Activated CD4-positive, alpha-beta T cell treated with anti-CD3 and anti-CD28 coated beads, Interleukin-2, Interleukin-6, amounts not matched to agents 100 ng/mL and 50 ng/mL, durations not matched to agents 16 hours and 8 hours (primary cell): ENCODE measurements at regions not wholly inside any gene's neighbourhood (a gene's known extent, or its start where the extent isn't known, plus 50 kb on each side); places are given as distances from the start of the nearest gene placed in this dataset.
"Not testable (repeated sequence)": the region's sequence is repeated elsewhere in the genome, so short reads cannot be mapped to it uniquely, and the experiment has no call there.

Experiments
- DNase-seq: peaks from one replicate; pipeline ENCODE4 v3.0.0-alpha.2; 2020

DNA sequence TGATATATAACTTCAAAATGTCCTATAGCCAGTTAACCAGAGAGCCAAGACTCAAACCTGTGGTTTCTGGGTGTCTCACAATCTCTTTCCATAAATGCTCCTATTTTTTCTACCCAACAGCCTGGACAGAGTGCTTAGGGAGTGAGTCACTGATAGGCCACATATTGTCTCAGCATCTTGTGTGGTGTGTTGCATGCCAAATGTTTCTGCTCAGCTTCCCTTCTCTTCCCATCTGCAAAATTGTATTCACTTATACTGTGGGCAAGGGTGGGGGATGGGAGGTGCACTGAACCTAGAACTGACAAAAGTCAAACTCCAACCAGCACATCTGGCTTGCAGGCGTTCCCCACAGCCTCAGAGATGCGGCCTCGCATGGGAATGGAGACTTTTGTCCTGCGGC, 123.3 kb downstream of the KCNA5 start:
- no peak for DNase-seq

DNA sequence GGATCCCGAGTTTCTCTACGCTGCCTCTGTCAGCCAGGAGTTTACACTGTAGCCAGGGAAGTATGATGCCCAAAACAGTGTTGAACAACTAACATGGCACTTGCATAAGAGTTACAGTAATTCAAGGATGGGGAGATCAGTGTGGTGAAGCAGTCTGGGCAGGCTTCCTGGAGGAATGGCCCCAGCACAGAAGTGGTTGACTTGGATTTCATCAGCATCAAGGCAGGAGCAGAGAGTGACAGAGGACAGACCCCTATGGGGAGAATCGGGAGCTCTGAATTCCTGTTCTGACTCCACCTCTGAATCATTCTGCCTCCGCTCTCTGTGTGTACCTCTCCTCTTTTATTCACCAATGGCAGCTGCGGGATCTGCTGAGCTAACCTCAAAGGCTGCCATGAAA, 124.5 kb downstream of the KCNA5 start:
- no peak for DNase-seq

- no peak for DNase-seq
Measured at GRCh38 chr12:5170844-5171243, 127.2 kb downstream of the KCNA5 start.

GRCh38 chr12:5171701-5172100, 128.0 kb downstream of the KCNA5 start:
- peak; percentile 5 for DNase-seq

- no peak for DNase-seq
Measured at GRCh38 chr12:5172886-5173285, 129.2 kb downstream of the KCNA5 start.

GRCh38 chr12:5173511-5174011, 129.9 kb downstream of the KCNA5 start:
- DNase-seq, result no peak

DNA sequence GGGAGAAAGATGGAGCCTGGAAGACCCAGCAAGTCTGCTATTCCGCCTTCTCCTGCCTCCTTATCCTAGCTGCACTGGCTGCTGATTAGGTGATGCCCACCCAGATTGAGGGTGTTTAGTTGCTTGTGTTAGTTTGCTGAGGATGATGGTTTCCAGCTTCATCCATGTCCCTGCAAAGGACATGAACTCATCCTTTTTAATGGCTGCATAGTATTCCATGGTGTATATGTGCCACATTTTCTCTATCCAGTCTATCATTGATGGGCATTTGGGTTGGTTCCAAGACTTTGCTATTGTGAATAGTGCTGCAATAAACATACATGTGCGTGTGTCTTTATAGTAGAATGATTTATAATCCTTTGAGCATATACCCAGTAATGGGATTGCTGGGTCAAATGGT, 131.7 kb downstream of the KCNA5 start:
- DNase-seq, result not testable (repeated sequence)

DNA sequence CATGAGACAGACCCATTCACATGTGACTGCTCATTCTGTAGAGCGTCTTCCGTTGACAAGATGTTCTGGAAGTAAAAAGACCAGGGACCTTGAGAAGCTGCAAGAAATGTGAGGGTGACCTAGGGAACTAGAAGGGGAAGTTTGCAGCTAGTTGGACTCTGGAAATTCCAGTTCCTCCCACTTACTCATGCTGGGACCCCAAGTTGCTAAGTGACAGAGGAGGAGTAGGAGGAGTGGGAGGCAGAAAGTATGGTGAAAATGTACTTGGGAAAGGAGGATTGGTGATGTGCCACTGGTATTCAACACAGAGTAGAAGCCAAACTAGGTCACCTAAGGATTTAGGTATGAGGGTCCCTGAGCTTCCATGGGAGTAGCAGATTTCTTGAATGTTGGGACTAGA, 132.4 kb downstream of the KCNA5 start:
- no peak for DNase-seq

- no peak for DNase-seq
Measured at GRCh38 chr12:5177096-5177495, 133.4 kb downstream of the KCNA5 start.

DNA sequence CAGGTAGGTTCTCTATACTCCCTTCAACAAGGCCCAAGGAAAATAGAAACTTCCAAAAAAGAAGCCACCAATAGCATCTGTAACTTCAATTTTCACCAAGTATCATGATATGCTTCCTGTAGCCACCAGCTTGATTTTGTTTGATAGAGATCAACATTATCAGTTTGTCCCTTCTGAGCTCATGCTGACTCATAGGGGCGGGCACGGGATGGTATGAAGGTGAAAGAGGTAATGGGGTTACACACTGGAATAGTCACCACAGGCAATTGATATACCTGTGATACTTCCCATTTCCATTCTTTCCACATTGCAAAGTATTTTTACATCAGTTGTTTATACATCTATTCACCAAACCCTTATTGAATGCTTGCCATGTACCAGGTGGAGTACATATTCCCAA, 134.1 kb downstream of the KCNA5 start:
- no peak for DNase-seq

DNA sequence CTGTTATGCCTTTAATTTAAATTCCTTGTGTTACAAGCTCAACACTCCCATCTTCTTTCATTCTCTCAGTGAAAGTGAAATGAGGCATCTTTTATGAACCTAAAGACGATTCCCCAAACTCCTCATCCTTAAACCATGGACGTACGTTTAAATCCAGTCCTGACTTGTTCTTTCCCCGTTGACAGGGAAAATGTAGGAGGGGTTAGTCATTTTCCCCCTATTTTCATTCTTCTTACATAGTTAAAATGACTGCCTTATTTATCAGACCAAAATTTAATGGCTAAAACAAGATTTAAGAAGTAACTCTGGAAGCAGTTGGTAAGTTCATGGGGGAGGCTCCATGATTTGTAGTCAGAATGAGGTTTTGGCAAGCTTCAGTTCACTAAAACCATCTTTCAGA, 134.9 kb downstream of the KCNA5 start:
- no peak for DNase-seq

DNA sequence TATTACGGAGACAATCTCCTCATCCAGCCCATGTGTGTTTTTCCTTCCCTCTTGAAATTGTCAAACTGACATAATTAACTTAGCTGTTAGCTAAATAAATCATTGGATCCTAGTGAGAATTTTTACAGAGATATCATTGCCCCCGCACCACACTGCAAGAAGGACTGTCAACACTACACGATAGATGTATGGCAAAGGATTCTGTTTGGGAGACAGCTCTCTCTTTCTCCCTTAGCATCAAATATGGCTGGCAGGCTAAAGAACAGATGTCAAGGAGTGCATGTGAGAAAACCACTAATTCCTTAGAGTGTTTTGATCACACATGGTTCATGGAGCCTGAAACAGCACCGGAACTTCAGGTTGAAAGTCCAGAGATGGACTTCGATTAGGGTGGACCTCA, 136.8 kb downstream of the KCNA5 start:
- DNase-seq, result no peak

DNA sequence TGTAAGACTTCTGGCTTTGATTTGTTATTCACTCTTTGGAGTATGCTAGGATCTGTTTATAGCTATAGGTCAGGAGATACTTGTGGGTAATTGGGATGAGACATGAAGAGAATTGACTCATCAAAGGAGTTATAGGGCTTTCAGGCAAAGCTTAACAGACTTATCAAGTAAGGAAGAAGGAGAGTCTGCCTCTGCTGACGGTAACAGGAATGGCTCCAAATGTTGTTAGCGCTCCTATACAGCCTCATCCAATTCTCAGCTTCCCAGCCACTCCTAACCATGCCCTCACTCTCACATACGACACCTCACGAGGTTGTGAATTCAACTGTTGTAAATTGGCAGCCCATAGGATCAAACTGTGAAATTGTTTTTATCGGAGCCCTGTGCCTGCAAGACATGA, 140.5 kb downstream of the KCNA5 start:
- DNase-seq, result no peak

- no peak for DNase-seq
Measured at GRCh38 chr12:5185435-5186069, 141.9 kb downstream of the KCNA5 start.

DNA sequence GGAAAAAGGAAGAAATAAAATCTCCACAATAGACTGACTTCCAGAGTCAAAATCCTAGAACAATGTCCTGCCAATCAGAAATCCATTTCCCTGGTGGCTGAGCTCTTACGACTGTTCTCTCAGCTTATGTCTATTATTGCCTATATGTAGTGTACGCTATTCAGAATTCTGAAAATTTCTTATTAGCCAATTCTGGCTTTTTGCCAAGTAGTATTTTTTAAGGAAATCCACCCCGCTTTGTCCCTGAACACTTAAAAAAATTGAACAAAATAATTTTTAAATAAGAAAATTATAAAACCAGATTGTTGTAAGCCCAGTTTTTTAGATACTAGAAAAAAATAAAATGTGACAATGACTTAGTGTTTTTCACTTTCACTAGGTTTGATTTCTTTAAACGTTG, 143.0 kb downstream of the KCNA5 start:
- no peak for DNase-seq

DNA sequence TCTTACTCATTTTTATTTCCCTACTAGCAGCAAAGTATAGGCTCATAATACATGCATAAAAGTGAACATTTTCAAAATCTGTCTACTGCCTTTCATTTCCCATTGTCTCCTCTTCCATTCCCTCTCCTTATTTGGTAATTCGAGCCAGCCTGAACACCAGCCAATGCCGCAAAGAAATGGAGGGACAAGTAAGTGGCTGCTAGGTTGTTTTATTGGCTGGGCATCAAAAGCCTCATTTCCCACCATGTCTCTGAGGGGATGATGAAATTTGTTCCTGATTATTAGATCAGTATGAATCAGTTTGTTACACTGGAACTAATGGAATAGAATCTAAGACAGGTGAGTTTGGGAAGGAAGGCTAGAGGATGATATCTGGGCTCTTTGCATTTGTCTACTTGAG, 143.5 kb downstream of the KCNA5 start:
- no peak for DNase-seq

GRCh38 chr12:5188472-5188871, 144.8 kb downstream of the KCNA5 start:
- DNase-seq, result no peak

GRCh38 chr12:5189173-5189572, 145.5 kb downstream of the KCNA5 start:
- DNase-seq, result no peak

DNA sequence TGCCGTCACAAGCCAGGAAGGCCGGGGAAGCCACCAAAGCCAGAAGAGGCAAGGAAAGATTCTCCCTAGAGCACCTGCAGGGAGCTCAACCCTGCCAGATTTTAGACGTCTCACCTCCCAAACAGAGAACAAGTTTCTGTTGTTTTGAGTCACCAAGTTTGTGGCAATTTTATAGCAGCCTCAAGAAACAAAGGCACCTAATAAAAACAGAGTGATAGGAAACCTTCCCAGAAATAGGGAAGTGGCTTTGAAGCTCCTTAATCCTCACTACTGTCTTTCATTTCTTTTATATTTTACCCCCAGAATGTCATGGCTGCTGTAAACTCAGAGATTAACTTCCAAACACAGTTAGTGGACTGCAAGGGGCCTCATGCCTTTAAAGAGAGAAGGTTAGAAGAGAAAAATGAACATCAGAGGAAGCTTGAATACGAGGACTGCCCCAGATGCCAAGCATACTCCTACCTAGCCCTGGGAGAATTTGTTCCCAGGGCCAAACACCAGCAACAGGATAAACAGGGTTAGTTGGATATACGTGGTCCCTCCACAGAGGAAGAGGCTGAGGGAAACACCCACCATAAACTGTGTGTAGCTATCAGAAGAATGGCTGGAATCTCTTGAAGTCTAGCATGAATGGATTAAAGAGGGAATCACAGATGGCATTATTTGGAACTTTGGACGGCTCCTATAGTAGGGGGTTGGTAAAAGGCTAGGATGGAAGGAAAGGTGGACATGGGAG, 148.3 kb downstream of the KCNA5 start:
- no peak for DNase-seq

DNA sequence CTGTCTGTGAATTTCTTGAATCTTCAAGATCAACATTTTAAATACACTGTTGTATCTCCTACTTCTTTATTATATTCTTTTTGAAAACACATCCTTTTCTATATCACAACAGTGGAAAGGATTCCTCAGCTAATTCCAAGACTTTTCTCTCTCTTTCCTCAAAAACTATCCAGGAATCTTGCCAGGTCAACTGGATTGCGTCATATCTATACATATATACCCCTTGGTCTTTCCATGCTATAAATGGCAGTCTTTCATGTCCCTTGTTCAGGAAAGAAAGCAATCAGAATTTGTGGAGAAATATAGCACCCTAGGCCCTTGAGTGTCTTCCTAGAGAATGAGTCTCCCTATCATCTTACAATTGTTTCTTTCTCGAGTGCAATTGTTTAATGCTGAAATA, 149.0 kb downstream of the KCNA5 start:
- no peak for DNase-seq

- no peak for DNase-seq
Measured at GRCh38 chr12:5194306-5194705, 150.6 kb downstream of the KCNA5 start.

- DNase-seq, result no peak
Measured at GRCh38 chr12:5195244-5195643, 151.6 kb downstream of the KCNA5 start.

- no peak for DNase-seq
Measured at GRCh38 chr12:5195691-5196090, 152.0 kb downstream of the KCNA5 start.

GRCh38 chr12:5197131-5197530, 153.5 kb downstream of the KCNA5 start:
- no peak for DNase-seq

- DNase-seq, result no peak
Measured at GRCh38 chr12:5197656-5198055, 154.0 kb downstream of the KCNA5 start.
